LoVo (cell line): ENCODE measurements at regions not wholly inside any gene's neighbourhood (a gene's known extent, or its start where the extent isn't known, plus 50 kb on each side); places are given as distances from the start of the nearest gene placed in this dataset.
"Not testable (repeated sequence)": the region's sequence is repeated elsewhere in the genome, so short reads cannot be mapped to it uniquely, and the experiment has no call there.

Experiments
- DNase-seq: peaks from one replicate; pipeline ENCODE4 v3.0.0-alpha.2; 2016; ENCODE audit warnings: low spot score

DNA sequence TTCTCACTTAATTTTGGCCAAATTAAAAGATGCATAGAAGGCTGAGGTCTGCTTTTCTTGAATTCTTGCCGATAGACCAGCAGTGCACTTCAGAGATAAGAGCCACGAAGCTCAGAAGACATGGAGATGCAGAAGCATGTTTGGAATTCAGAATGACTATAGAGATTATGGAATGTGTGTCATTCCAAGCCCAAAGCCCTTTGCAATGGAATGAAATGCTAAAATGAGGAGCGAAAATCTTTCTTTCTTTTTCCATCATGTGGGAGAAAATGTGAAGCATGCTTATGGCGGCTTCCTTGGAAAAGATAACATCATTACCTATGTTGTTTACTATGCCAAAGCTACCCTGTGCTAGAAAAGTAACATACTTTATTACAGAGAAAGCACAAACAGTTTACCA lies 257.0 kb upstream of the RNF32 start:
- no peak for DNase-seq

DNA sequence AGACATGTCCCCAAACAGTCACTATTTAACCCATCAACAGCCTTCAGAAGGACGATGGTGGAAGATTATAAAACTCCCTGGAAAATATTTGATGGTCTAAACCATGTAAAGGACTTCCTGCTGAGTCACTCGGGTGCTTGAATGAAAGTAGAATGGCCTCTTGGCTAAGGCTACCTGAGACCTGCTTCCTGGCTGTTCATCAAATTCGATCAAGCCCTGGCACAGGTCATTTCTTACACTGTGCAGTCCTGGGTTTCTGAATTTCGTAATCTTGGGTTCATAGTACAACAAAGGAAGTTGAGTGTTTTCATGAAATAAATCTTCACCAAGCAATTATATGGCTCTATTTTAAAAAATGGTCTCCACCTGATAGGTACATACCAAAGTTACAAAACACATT lies 260.3 kb upstream of the RNF32 start:
- DNase-seq: peak; percentile 15

DNA sequence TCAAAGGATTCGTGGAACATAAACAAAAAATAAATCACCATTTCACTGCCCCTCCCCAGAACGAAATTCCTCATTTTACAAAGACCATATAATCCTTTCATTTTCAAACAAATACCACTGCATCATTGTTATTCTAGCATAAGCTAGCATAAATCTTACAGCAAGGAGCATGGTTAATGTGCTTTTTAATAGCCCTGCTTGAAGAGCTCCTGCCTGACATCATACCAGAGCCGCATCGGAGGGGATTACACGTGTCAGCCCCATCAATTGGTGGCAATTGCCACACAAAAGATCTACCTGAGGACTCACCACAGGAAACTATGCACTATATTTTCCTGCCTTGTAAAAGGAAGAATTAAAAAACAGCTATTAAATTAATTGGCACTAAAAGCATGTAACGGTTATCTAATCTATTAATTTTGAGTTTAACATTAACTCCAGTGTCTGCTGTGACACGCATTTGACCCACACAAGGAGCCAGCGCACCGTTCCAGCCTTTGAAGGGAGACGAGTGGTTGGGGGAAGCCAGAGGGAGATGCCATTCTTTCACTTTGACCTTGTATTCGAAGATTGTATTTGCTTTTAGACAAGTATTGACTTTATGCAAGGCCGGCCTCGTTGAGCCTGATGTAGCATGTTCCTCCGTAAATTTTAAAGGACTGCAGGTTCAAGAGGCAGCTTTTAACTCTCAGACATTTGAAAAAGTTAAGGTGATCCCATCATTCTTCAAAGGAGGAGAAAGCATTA lies 261.1 kb upstream of the RNF32 start:
- no peak for DNase-seq

DNA sequence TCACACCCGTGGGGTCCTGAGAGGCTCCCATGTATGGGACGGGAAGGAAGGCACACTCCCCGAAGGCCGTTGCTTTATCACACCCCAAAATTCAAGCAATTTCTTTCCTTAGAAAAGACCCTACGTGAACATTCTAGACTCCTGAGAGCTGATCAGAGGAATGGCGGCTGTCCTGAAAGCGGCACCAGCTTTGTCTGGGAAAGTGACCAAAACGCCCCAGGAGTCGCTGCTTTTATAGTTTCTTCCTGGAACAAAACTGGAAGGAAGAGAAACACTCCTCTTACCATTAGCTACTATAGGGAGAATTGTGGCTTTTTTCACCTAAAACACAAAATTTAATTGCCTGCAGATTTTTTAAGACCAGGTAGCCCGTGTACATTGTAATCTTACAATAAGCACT lies 261.8 kb upstream of the RNF32 start:
- no peak for DNase-seq

DNA sequence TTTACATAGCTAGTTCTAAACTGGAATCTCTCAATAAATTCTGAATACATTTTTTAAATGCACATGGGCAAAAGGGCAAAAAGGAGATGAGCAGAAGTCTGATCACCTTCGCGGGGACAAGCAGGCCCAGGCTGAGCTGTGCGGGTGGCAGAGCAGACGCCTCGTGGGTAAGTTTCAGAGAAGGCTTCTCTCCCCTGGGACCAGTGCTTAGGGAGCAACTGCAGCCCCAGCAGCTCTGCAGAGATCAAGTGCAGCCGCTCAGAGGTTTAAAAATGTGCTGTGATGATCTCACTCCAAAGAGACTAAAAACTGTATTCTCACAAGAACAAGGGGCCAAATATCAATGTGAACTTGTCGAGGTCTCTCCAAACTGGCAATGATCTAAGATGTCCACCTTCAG lies 264.3 kb upstream of the RNF32 start:
- no peak for DNase-seq

DNA sequence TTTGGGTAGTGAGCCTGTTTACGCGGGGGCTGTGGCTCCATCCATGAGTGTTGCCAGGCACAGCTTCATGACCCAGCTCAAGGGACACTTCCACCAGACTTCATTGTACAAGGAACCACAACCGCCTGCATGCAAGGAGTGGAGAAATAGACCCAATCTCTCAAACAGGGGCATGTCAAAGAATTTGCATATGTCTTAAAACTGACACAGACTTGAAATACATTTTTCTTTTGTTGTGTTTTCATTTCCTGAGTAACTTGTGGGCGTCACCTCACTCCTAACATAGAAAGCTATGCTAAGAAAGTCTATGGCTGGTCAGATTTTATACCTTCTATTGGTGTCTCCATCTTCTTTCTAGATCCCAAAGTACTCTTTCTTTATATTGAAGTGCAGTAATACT lies 266.2 kb upstream of the RNF32 start:
- no peak for DNase-seq

DNA sequence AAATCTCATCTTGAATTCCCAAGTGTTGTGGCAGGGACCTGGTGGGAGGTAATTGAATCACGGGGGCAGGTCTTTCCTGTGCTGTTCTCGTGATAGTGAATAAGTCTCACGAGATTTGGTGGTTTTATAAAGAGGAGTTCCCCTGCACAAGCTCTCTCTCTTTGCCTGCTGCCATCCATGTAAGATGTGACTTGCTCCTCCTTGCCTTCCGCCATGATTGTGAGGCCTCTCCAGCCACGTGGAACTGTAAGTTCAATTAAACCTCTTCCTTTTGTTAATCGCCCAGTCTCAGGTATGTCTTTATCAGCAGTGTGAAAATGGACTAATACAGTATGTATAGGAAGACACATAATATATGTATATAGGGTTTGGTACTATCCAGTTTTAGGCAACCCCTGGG lies 270.6 kb upstream of the RNF32 start:
- not testable (repeated sequence) for DNase-seq

DNA sequence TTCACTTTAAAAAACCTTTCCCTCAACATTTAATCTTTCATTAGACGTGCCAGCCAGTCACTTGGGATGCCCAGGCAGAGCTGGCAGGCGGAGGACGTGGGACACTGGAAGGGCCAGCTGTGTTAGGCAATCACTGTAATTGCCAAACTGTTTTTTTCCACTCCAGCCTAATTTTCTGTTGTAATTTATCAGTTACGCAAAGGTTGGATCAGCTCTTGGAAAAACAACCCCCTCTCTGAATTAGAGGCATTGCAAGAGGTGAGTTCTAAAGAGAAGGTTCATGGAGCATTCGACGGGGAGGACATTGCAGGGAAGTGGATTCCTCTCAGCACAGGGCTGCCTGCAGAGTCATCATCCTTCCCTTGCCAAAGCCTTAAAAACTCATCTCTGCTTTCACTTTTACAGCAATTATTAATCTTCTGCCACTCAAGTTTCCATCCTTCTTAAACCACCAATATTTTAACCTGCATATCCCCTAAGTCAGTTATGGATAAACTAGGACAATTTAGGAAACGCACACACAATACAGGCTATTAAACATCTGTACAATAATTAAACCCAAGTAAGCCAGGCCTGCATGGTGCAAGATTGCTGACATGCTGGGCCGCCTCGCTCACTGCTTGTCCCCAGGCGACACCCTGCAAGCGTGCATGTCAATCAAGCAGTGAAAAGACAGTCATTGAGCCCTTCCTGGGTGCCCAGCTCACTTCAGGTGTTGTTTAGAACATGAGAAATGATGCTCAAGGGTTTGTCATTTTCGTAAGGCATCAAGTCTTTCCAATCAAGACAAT lies 272.3 kb upstream of the RNF32 start:
- no peak for DNase-seq

DNA sequence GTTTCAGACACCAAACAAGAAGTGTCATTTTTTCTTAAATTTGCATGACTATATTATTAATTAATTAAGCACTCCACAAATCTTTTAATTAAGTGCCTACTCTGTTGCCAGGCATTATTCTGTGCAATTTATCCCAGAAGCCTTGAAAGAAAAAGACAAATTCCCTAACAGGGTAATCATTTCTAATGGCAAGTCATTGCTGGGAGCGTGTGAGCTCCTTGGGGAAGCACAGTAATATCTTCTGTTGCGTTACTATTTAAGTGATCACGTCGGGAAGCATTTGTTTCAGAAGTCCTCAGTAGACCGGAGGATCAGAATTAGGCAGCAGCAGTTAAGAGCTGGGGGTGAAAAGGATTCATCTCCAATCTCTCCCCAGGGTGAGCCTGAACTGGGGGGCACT lies 276.8 kb upstream of the RNF32 start:
- DNase-seq: no peak

DNA sequence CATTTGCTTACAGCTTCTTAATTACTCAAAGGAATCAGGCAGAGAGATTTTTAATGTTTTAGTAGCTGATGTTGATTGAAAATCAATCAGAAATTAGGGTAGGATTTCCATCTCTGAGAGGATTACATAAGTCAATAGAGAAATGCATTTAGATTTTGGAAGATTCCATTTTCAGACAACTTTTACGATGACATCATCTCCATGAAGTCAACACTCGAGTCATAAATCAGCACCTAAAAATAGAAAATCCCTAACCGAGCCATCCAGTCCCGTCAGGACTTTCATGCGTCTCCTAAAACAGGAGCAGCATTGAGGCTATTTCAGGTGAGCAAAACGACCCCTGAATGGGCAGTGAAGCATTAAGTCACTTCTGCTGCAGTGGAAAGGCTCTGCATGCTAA lies 279.7 kb upstream of the RNF32 start:
- DNase-seq: no peak

DNA sequence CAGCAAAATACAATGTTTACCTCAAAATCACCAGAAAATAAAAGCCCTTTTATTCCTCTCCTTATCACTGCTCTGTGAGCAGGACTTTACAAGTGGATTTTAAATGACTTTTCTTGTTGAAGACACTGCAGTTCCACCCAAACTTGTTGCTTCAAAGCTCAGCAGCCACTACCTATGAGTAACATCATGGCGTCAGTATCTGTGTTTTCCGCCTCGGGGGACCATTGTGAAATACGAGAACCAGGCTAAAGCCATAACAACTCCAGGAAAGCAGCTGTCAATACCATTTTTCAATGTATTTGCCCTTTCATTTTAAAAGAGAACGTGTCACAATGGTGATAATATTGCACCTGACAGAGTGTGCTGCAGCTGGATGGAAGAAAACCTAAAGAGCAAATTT lies 284.0 kb upstream of the RNF32 start:
- DNase-seq: no peak

DNA sequence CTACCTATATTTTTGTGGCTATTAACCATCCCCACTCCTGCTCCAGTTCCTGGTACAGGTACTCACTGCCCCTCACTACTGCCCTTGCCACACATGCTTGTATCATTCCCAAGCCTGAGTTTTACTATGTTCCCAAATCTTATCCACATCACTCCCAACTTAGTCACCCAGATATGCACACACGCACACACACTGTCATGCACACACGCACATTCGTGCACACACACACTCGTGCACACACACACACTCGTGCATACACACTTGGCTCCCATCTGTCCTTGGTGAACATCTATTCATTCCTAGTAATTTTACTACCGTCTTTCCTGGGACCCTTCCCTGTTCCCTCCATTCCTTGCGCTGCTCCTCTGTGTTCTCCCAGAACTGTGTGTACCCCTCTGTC lies 287.2 kb upstream of the RNF32 start:
- no peak for DNase-seq

DNA sequence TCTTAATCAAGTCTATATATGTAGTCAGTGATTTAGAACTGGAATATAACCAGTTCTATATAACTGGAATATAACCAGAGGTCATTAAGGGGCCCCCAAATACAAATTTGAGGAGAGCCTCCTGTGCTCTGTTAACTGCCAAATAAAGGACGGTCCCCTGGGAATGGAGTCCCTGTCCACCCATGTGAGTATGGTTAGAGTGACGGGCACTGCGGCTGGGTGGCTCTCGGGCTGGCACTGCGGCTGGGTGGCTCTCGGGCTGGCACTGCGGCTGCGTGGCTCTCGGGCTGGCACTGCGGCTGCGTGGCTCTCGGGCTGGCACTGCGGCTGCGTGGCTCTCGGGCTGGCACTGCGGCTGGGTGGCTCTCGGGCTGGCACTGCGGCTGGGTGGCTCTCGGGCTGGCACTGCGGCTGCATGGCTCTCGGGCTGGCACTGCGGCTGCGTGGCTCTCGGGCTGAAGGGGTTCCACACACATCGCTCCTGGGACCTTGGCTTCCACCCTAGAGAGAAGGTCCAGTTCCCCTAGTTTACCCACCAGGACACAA lies 292.8 kb upstream of the RNF32 start:
- DNase-seq: not testable (repeated sequence)

DNA sequence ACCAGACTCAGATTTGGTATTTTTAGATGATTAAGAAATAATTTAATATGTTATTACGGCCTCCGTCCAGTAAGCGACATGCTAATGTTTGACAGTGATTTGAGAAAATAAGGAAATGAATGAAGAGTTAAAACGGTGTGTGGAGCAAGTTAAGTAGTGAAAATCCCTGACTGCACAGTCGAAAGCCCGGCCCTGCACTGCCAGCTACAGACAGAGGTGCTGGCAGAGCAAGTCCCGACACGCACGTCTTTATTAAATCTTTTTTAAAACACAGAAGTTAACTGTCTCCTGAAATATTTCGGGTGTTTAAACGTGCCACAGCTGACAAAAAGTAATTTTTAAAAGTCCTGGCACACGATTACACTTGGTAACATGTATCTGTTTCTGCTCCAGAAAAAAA lies 293.4 kb upstream of the RNF32 start:
- DNase-seq: no peak

DNA sequence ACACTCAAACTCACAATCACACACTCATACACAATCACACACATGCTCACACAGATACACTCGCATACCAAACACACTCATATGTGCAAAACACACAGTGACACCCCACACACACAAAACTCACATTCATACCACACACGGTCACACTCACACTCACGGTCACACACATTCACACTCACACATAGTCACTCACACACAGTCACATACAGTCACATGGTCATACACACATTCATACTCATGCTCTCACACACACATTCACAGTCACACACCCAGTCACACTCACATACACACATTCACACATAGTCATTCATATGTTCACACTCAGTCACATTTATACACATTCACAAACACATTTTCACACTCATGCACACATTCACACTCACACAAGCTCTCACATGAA lies 296.0 kb upstream of the RNF32 start:
- DNase-seq: no peak

DNA sequence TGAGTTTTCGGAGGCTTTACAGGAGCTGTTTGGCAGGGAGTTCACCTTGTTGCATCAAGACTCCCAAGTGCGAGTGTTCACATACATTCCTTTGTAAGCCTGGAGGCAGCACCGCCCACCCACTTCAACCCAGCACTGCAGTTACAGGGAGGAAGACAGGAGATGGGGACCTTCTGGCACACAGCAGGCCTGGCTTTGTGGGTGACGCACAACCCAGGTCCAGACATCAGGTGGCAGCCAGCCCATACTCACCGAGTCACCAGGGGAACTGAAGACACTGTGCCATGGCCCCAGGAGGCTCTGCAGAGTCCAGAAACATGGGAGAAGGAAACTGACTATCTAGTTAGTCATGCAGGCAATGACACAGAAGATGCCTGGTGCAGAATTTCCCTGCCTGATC lies 305.9 kb upstream of the RNF32 start:
- DNase-seq: no peak

DNA sequence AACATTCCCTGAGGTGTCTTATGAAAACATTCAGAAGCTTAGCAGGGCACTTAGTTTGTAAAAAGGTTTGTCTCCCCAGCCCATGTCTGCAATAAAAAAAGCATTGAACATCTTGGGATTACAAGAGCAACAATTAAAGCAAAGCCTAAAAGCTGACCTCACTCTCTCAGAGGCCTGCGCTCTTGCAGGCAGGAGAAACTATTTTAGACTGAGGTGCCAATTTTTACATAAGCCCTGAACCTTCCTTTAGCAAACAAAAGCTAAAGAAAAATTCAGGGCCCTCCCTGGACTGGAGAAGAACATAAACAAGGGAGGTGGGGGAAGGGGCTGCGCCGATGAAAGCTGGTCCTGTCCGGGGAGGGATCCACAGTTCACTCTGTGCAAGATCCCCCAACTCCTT lies 312.7 kb upstream of the RNF32 start:
- no peak for DNase-seq

DNA sequence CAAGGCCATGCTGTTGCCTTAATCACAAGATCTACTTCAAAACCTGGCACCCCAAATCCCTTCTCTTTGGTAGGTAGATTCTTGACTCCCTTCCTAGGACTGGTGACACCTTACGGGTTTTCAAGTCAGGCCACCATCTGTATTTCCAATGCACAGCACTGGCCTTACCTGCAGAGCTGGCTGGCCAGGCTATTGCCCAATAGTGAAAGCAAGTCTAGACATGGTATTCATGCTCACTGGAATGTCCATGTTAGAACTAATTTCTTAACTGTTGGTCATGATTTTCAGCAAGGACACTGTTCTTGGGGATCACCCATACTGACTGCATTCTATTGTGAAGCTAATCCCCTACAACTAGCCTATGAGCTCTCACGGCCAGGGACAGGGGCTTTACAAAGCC lies 313.1 kb upstream of the RNF32 start:
- DNase-seq: no peak

DNA sequence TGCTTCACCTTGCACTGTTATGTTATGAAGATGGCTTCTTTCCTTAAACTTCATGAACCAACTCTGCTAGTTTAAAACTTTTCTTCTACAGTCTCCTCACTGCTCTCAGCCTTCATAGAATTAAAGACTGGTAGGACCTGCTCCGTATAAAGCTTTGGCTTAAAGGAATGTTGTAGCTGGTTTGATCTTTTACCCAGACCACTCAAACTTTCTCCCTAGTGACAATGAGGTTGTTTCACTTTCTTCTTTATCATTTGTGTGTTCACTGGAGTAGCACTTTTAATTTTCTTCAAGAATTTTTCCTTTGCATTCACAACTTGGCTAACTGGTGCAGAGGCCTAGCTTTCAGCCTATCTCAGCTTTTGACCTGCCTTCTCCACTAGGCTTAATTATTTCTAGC lies 316.4 kb upstream of the RNF32 start:
- no peak for DNase-seq

DNA sequence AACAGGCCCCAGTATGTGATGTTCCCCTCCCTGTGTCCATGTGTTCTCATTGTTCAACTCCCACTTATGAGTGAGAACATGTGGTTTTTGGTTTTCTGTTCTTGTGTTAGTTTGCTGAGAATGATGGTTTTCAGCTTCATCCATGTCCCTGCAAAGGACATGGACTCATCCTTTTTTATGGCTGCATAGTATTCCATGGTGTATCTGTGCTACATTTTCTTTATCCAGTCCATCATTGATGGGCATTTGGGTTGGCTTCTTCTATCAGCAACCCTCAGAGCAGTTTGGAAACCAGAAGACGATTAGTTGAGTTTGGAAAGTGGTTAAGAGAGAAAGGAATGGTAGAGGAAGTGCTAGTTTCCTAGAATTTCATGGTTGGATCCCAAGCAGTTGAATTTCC lies 319.1 kb upstream of the RNF32 start:
- not testable (repeated sequence) for DNase-seq

DNA sequence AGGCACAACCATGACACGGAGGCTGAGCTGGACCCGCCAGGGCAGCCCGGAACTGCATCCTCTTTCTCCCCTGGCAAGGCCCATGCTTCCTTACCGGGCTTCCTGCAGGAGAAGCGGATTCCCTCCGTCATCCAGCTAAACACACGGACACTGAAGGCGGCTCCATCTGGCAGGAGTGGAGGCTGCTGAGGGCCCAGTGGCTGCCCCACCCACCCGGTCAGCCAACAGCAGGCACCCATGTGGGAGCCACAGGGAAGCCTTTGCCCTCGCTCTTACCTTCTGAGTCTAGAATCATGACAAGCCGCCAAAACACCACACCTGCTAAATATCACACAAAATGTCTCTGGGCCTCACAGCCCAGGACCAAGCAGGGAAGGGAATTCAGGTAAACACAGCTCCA lies 321.6 kb upstream of the RNF32 start:
- no peak for DNase-seq

DNA sequence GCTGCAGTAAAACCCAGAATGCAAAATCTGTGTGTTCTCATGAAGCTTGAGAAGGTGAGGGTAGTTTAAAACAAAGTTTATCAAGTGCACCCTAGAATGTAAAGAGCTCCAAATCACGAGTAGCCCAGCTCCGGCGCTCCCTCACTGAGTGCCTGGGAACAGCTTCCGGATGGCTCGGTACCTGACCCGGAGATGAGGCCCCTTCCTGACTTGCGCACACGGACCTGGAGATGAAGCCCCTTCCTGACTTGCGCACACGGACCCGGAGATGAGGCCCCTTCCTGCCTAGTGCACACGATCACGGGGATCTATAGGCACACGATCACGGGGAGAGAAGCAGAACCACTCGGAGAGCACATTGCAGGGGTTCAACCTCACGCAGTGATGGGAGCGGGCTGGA lies 322.1 kb upstream of the RNF32 start:
- DNase-seq: no peak

DNA sequence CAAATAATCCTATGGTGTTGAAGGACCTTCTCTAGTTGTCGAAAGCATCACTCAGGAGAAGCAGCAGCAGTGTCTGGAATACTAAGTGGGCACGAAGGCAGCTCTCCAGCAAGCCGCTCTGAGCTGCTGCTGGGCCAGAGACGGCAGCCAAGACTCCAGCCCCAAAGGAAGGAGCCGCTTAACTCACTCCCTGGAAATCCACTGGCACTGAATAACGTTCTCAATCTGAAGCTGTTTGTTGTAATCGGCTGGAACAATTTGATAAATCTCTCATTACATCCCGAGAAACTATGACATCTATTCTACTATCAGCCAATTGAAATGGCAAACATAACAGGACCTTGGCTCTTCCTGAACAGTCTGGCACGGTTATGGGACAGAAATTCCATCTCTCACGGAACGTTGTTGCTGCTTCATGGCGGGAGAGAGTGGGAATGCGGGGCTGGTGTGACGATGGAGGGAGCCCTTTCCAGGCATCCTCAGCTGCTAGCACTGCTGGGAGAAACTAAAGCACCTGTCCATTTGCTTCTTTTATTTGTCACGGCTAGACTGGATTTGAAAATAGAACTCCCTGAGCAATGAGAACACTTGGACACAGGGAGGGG lies 331.5 kb upstream of the RNF32 start:
- no peak for DNase-seq
